HUDEP-2 (cell line): ENCODE measurements at regions not wholly inside any gene's neighbourhood (a gene's known extent, or its start where the extent isn't known, plus 50 kb on each side); places are given as distances from the start of the nearest gene placed in this dataset.
"Not testable (repeated sequence)": the region's sequence is repeated elsewhere in the genome, so short reads cannot be mapped to it uniquely, and the experiment has no call there.

Experiments
- DNase-seq, 76 experiments: peaks; one replicate each; lab custom pipeline; 2025; ENCODE audit not compliant: unreplicated experiment in 76 of 76; lab: John Stamatoyannopoulos, UW

DNA sequence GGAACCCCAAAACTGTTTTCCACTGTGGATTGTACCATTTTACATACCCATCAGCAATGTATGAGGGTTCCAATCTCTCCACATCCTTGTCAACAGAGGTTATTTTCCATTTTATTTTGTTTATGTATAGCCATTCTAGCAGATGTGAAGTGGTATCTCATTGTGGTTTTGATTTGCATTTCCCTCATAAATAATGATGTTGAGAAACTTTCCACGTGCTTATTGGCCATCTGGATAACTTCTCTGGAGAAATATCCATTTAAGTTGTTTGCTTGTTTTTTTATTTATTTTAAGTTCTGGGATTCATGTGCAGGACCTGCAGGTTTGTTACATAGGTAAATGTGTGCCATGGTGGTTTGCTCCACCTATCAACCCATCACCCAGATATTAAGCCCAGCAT is 280.2 kb upstream of the USP25 start:
- no peak for DNase-seq

- DNase-seq = no peak
Measured at GRCh38 chr21:15453261-15453660, 276.5 kb upstream of the USP25 start.

DNA sequence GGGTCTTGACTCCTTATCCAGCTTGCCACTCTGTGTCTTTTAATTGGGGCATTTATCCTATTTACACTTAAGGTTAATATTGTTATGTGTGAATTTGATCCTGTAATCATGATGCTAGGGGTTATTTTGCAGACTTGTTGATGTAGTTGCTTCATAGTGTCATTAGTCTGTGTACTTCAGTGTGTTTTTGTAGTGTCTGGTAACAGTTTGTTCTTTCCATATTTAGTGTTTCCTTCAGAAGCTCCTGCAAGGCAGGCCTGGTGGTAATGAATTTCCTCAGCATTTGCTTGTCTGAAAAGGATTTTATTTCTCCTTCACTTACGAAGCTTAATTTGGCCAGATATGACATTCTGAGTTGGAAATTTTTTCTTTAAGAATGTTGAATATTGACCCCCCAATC is 276.0 kb upstream of the USP25 start:
- not testable (repeated sequence) for DNase-seq

DNA sequence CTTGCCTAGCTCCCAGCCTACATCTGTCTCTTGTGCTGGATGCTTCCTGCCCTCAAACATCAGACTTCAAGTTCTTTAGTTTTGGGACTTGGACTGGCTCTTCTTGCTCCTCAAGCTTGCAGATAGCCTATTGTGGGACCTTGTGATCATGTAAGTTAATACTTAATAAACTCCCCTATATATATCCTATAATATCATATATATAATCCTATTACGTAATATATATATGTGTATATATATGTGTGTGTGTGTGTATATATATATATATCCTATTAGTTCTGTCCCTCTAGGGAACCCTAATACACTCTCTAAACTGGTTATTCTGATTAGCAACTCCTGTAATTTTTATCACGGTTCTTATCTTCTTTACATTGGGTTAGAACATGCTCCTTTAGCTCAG is 274.9 kb upstream of the USP25 start:
- DNase-seq = not testable (repeated sequence)

DNA sequence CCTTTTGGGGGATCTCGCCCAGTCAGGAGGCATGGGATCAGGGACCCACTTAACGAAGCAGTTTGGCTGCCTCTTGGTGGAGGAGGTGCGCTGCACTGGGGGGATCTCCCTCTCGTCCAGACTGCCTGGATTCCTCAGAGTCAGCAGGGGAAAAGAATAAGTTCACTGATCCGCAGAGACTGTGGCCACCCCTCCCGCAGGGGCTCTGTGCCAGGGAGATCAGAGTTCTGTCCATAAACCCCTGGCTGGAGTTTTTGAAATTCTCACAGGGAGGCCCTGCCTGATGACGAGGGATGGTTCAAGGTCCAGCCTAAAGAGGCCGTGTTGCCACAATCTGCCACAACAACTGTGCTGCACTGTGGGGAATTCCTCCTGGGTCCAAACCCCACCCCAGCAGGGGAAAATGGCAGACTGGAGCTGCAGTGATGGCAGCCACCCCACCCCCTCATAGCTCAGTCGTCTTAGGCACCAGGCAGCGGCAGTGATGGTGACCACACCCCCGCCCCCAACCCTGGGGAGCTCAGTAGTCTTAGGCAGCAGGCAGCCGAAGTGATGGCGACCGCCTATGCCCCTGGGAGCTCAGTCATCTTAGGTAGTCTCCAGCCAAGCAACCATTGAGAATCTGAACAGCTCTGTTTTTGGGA is 273.8 kb upstream of the USP25 start:
- no peak for DNase-seq

DNA sequence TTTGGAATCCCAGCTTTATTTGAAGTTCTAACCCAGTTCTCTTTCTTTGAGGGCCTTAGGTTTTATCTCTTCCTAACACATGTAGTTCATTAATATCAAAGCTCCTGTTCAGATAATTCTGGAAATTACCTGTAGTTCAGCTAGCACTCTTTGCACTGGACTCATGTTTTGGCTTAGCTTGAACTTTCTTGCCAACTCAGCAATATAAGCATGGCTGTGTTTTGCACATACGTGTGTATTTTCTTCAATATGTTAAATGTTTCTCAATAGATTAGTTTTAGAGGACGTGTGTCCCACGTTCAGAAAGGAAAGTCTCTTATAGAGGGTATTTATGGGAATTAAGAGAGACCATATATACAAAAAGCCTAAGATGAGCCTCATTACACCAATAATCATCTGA is 271.8 kb upstream of the USP25 start:
- no peak for DNase-seq

DNA sequence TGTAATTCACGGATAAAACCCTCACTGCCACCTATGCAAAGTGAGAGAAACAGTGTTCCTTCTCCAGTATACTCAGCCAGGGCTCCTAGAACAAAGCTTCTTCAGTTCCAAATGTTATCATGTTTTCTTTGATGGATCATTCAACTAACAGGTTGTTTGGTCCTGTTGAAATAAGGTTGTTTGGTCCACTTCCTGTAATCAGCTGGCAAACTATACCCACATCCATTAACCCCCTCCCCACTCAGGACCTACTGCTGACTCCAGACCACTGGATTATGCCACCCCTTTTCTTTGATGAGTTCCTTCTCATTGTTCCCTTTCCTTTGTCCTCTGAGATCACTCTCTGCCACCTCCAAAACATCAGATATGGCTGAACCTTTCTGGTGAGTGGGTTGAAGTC is 267.7 kb upstream of the USP25 start:
- no peak for DNase-seq

GRCh38 chr21:15466329-15466728 is 263.5 kb upstream of the USP25 start:
- DNase-seq = no peak

- DNase-seq = no peak
Measured at GRCh38 chr21:15468368-15468767, 261.4 kb upstream of the USP25 start.

- DNase-seq = no peak
Measured at GRCh38 chr21:15472108-15473040, 257.4 kb upstream of the USP25 start.

GRCh38 chr21:15477773-15478172 is 252.0 kb upstream of the USP25 start:
- DNase-seq = not testable (repeated sequence)

DNA sequence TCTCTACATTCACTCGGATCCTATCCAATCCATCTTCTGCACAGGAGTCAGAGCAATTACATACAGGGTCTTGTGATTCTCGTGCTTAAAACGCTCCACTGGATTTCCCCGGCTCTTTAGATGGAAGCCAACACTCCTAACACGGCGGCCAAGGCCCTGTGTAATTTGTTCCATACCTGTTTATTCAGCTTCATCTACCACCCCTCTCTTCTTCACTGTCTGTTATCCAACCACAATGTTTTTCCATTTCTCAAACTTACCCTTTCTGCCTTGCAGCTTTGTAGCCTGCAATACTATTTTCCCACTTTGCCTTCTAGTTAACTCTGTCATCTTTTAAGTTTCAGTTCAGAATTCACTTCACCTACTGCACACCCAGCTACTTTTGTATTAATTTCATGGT is 249.6 kb upstream of the USP25 start:
- DNase-seq = no peak

GRCh38 chr21:15483138-15483780 is 246.5 kb upstream of the USP25 start:
- DNase-seq = peak in 75 of 76 experiments; percentile 3 to 92 (median 69)

DNA sequence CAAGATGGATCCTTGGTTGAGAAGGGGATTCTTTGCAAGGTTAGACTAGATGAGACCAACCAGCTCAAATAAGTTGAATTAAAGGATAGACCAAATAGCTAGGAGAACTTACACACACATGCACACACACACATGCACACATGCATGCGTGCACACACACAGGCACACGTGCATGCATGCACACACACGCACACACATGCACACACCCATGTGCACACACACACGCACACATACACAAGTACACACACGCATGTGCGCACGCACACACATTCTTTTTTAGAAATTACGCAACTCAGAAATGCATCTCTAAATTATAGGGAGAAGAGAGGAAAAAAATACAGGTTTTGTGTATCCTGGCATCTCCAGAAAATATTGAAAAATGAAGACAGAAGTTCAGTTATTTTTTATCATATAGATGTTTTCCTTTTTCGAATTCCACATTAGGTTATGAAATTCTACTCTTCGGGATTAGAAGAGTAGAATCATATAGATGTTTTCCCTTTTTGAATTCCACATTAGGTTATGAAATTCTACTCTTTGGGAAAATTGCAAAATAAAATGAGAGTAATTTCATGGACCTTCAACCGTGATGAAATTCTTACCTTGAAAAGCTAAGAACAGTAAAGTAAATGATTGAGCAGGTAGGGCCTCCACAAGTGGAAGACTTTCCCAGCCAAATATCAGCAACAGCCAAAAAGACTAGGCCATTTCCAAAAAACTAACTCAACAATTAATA is 243.2 kb upstream of the USP25 start:
- DNase-seq = no peak

DNA sequence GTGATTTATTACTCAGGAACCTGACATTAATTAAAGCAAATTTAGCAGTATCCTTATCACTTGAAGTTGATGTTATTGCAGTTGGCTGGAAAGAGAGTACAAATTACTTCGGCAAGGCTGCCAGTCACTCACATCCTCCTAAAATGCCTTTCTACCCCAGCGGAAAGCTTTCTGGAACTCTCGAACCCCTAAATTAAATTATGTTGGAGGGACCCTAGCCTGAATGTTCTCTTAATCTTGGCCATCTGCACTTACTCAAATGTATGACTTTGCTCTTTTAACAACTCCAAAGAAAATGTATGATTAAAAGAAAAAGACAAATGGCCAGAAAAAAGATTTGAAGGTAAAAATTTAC is 242.6 kb upstream of the USP25 start:
- no peak for DNase-seq

DNA sequence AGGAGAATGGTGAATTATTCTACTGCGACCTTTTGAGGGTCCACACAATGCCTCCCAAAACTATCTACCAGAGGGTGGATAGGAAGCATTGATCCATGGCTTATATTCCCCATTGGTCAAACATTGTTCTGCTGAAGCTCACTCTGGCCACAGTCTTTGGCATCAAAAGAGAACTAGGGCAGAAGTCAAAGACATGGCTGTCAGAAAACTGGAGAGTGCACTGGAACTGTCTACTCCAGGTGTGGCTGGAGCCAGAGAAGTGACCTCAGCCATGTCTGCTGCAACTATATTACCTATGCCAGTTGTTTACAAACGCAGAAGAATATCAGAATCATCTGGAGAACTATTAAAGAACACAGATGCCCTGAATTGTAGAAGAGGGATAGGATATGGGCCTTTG is 238.7 kb upstream of the USP25 start:
- no peak for DNase-seq

- no peak for DNase-seq
Measured at GRCh38 chr21:15493646-15494045, 236.1 kb upstream of the USP25 start.

DNA sequence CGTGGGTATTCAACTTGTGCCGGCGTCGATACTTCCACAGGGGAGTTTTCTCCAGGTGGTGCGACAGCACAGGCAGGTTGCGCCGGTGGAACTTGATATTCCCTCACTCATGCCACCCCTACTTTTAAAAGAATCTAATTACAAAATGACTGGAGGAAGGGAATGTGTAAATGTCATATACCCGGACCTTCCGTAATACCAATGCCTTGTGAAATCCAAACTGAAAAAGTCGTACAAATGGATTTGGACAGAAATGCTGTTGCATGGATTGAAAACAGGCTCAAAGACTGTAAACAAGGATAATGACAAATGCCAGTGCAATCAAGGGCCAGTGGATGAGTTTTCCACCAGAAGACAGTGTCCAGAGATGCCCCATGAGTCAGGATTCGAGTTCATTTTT is 235.3 kb upstream of the USP25 start:
- DNase-seq = no peak

DNA sequence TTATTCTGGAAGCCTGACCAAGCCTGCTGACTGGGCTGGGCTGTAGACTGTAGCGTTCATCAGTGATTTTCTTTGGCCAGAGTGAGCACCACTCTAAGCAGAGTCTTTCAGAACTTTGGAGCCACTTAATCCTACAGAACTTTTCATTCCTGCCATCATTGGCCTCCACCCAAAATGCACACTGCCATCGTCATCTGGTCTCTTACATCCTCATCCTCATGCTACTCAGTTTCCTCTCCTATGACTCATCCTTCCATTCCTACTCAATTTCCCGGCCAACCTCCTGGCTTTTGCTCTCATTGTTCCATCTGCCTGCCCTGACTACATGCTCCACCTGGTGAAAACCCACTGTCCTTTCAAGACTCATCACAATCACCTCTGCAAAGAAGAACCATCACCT is 233.8 kb upstream of the USP25 start:
- DNase-seq = no peak

- DNase-seq = no peak
Measured at GRCh38 chr21:15496911-15497310, 232.9 kb upstream of the USP25 start.

- DNase-seq = no peak
Measured at GRCh38 chr21:15498455-15498854, 231.3 kb upstream of the USP25 start.
